GM19463 (cell line): ENCODE measurements at regions not wholly inside any gene's neighbourhood (a gene's known extent, or its start where the extent isn't known, plus 50 kb on each side); places are given as distances from the start of the nearest gene placed in this dataset.
A peak's percentile ranks its signal among the peaks of the same experiment; 100 is the strongest.

ENCODE experiments used
- ATAC-seq: cut with Tn5 transposase; IDR thresholded peaks from one replicate; pipeline ENCODE4 v1.9.1; 2021; ENCODE audit warnings: mild to moderate bottlenecking, moderate library complexity; ENCODE audit not compliant: unreplicated experiment

- ATAC-seq, result no peak
Observed at GRCh38 chr5:37926732-37927131, 86.9 kb upstream of the GDNF start.

DNA sequence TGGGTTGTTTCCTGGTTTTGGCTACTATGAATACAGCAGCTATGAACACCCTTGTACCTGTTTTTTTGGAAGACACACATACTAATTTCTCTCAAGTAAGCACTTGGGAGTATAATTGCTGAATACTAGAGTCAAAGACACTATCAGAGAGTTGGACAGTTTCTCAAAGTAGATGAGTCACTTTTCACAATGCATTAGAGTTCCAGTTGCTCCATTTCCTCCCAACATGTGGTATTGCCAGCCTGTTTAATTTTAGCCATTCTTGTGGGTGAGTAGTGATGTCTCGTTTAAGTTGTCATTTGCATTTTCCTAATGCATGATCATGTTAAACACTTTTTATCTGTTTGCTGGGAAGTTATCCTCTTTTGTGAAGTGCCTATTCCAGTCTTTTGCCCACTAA, 81.6 kb upstream of the GDNF start:
- ATAC-seq, result no peak

DNA sequence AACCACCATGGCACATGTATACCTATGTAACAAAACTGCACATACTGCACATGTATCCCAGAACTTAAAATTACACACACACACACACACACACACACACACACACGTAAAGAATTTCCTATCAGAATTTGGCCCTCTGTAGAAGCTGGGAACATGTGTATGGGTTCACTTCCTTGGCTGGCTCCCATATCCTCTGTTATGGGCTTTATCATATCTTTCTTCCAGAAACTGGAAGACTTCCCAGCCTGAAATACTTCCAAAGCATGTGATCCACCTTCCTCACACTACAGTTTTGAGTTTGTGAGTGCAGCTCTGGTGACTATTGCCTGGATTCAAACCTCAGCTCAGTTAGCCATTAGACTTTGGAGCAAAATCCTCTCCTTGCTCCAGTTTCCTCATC, 78.6 kb upstream of the GDNF start:
- ATAC-seq, result no peak

DNA sequence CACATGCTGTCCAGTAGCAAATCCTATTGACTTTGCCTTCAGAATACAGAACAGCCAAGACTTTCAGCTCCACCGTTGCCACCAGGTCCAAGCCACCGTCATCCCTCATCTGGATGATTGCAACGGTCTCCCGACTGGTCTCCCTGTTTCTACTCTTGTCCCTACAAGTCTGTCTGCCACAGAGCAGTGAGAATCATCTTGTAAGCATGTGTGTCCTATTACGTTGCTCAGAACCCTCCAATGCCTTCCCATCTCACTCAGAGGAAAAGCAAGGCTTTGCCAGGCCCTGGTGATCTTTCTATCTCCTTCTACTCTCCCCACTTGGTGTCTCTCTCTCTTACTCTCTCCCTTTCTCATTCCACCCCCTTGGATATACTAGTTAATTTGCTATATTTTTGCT, 76.7 kb upstream of the GDNF start:
- ATAC-seq, result no peak

DNA sequence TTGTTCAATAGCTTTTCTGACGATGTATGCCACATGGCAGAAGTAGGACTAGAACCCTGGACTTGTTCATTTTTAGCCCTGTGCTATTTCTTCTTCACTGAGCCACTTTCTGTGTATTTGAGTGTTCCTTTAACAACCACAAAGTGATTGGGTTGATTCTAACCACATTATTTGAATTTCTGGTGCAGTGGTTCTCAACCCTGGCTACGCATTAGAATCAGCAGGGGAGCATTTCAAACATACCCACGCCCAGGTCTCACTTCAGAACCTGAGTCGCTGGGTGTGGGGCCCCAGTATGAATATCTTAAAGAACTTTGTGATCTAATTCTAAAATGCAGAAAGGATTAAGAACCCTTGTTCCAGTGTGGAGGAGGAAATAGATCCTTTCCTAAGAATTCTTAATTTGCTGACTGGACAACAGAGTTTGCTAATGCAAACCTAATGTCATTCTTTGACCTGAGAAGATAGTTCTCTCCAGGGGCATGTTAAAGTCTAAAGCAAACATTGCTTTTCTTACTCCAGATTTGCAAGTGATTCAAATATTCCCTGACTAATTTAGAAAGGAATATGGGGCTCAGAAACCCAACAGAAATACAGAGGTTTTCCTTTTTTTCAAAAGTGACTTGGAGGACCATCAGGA, 75.4 kb upstream of the GDNF start:
- peak; percentile 88 for ATAC-seq

DNA sequence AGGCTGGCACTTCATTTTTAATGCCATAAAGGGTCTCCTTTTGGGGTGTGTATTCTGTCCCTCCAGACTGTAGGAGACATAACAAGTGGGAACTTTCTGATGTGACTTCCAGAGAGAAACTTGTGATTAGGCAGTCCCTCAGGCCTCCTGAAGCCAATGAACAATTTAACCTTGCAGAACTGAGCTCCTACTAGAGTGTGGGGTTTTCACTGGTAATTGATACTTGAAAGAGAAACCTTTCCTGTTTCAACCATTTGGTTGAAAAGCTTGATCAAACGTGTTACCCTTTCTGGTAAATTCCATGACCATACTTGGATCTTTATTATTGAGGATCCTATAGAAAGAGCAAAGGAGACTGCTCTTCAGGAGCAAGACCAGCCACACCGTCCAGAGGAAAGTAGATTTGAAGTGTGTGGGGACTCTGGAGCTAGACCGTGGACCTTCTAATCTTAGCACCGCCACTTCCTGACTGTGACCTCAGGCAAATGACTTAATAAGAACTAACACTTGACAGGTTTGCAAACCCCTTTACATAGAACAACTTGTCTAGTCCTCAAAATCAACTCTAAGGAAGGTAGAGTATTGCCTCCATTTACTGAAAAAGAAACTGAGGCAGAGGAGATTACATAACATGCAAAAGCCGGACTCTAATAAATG, 69.9 kb upstream of the GDNF start:
- peak; percentile 66 for ATAC-seq

GRCh38 chr5:37906416-37906815, 66.6 kb upstream of the GDNF start:
- ATAC-seq, result no peak

DNA sequence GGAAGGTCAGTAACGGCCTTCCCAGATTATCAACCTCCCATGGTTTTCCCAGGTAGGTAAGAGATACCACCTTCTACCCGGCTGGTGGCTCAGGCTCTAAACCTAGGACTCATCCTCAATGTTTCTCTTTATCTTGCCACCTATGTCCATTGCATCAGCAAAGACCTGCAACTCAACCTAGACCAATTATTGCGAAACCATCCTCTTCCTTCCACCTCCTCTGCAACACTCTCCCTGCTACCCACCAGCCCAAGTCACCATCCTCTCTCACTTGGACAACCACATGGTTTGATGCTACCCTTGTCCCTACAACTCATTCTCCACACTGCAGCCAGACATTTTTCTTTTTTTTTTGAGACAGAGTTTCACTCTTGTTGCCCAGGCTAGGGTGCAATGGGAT, 65.4 kb upstream of the GDNF start:
- ATAC-seq, result no peak

- no peak for ATAC-seq
Observed at GRCh38 chr5:37902323-37902722, 62.5 kb upstream of the GDNF start.

DNA sequence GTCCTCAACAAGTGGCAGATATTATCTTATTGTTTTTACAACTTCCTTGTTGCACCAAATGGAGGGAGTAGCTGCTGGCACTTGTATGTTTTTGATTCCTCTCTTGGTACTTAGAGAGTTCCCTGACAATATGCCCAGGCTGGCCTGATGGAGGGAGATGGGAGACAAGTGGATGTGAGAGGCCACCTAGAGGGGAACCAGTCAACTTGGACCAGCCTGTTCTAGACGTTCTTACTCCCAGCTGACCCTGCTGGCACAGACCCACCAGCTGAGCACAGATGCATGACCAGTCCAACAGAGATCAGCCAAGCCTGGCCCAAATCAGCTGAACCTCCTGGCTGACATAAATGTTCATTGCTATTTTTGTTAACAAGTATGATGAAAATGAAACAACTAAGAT, 60.9 kb upstream of the GDNF start:
- no peak for ATAC-seq

DNA sequence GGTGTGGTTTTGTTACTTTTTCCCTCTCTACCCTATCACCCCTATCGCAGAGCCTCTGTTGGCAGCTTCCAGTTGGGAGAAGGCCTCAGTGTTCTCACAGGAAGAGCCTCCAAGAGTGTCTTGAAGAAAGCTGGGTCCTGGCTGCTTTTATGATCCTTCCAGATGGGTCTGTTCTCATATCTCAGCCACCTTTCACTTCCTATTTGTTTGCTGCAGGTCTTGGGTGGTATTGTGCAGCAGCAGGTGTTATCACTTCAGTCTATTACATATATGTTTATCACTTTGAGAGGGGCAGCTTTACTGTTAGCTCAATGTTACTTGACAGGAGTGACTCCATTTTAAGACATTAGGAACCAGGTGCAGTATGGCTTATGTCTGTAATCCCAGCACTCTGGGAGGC, 59.2 kb upstream of the GDNF start:
- no peak for ATAC-seq

- ATAC-seq, result no peak
Observed at GRCh38 chr5:37896159-37896558, 56.3 kb upstream of the GDNF start.

GRCh38 chr5:37893434-37894134, 53.7 kb upstream of the GDNF start:
- ATAC-seq, result no peak

- no peak for ATAC-seq
Observed at GRCh38 chr5:37892586-37892985, 52.7 kb upstream of the GDNF start.

DNA sequence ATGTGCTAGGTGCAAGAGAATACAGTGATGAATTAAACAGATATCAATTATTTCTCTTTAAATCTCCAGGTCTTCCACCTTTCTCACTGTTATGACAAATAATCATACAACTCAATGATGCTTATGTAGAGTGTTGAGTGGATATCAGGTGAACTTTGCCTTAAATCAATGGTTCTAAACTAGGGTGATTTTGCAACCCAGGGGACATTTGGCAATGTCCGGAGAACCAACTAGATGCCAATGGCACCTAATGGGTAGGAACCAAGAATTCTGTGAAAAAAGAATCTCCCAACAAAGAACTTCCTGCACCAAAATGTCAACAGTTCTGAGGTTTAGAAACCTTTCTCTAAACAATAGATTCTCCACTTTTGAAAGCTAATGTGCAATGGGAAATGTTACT, 52.0 kb upstream of the GDNF start:
- no peak for ATAC-seq

- ATAC-seq, result no peak
Observed at GRCh38 chr5:37889612-37890317, 49.9 kb upstream of the GDNF start.
